ENCODE measurements at regions not wholly inside any gene's neighbourhood (a gene's known extent, or its start where the extent isn't known, plus 50 kb on each side); places are given as distances from the start of the nearest gene placed in this dataset.

DNA sequence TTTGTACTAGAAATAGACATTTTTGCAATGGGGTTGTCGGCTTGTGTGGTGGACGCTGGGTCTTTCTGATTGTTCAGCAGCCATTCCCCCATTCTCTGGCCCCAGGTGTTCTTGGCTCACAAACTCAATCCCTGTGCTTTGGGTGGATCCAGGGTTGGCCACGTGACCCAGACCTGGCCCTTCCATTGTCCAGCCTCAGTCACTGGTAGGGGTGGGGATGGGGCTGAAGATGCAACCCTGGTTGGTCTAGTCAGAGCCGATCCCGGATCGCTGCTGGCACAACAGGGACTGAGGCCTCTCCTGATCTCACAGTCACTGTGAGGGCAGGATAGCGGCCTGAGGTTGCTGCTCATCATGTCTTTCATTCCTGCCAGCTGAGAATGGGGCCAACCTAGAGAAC is 365.3 kb upstream of the SULF2 start:
- no peak for TF ChIP-seq YY1 (IDR thresholded peaks at IDR 0.05; ENCODE audit: insufficient read depth, insufficient read length)
- TF ChIP-seq ZNF274 (IDR thresholded peaks at IDR 0.05; ENCODE audit: low read depth, low read length): no peak
- no peak for TF ChIP-seq SUZ12 (IDR thresholded peaks at IDR 0.05; ENCODE audit: extremely low read depth, insufficient read depth, insufficient read length)
